ENCODE measurements at regions not wholly inside any gene's neighbourhood (a gene's known extent, or its start where the extent isn't known, plus 50 kb on each side); places are given as distances from the start of the nearest gene placed in this dataset.
"Not testable (repeated sequence)": the region's sequence is repeated elsewhere in the genome, so short reads cannot be mapped to it uniquely, and the experiment has no call there.

DNA sequence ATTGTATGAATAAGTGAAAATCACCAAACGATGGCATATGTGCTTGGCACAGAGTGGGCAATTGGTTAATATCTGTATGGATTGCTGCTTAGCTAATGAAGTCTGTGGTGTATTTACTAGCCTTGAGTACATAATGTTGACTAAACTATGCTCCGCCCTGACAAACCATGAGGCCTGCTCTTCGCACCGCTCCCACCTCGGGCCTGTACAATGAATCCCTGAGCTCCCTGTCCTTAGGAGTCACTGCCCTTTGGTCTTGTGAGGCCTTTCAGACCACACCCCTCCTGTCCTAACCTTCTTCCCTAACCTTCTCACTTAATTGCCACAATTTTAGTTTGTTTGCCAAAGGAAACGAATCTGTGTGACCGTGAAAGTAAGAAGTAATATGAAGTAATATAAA lies 193.2 kb downstream of the POTED start:
- H3K9ac ChIP-seq (ENCODE audit: low read length); H3K27ac ChIP-seq (ENCODE audit: low read depth, low read length); H3K9me3 ChIP-seq (ENCODE audit: control insufficient read depth, insufficient read depth, low read depth, low read length); H3K36me3 ChIP-seq (ENCODE audit: control insufficient read depth, insufficient read depth, low read length); H3K4me1 ChIP-seq (ENCODE audit: control insufficient read depth, insufficient read depth, low read length); H3K4me3 ChIP-seq (ENCODE audit: low read depth, low read length); H3K27me3 ChIP-seq (ENCODE audit: control insufficient read depth, insufficient read depth, low read length): not testable (repeated sequence)
